ENCODE measurements at regions not wholly inside any gene's neighbourhood (a gene's known extent, or its start where the extent isn't known, plus 50 kb on each side); places are given as distances from the start of the nearest gene placed in this dataset.

DNA sequence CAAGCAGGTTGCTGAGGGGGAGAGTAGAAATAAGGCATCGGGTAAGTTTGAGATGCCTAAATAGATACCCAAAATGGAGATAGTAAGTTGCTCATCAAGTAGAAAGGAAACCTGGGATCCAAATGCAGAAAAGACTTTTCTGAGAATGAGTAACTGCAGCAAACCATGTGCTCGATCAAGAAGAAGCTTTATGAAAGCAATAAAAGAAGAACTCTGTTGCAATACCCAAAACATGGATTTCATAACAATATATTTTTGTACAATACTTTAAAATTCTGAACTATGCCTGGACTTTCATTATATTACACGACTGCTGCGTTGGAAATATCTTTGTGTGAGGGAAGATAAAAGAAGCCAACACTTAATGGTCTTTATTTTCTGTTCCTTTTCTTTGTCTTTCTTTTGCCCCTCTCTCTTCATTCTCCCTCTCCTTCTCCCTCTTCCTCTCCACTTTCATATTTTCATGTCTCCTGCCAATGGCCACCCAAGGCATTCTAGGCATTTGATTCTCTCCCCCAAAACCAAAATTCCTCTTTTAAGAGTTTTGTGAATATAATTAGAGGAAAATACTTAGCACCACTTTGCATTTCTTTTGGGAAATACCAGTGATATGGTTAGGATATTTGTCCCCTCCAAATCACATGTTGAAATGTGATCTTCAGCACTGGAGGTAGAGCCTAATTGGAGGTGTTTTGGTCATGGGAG lies 257.6 kb downstream of the MREG start:
- no peak for DNase-seq (ENCODE audit: low read depth in 1 of 2, low spot score in 2 of 2)
- H3K4me1 ChIP-seq (replicated peaks) = peaks cover 19% of the 10 kb centered on the region
- H3K36me3 ChIP-seq = no peaks in the 10 kb centered on the region
- H3K27ac ChIP-seq = no peak overlapping the region
- no peak overlapping the region for H3K4me3 ChIP-seq
- H3K27me3 ChIP-seq (replicated peaks) = no peaks in the 10 kb centered on the region
- H3K9me3 ChIP-seq (replicated peaks) = no peaks in the 10 kb centered on the region

DNA sequence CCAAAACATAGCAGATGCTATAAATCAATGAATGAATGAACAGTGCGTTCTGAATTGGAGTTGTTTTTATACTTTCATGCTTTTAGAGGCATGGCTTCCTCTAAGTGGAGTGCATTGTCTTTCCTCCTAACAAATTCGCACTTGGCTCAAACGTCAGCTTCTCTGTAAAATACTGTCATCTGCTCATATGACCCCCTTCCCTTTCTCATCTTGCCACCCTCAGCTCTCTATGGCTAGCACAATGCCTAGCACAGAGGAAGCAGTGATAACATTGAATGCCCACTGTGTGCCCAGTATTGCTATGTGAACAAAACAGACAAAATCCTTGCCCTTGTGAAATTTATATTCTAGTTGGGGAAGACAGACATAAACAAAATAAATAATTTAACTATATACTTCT lies 258.8 kb downstream of the MREG start:
- Histone ChIP-seq H3K9me3 (replicated peaks) (no peaks in the 10 kb centered on the region), H3K4me1 (replicated peaks) (peaks cover 25% of the 10 kb centered on the region), H3K27me3 (replicated peaks) (no peaks in the 10 kb centered on the region), H3K36me3 (no peaks in the 10 kb centered on the region), H3K27ac (no peak overlapping the region), H3K4me3 (no peak overlapping the region)
- DNase-seq (ENCODE audit: low read depth in 1 of 2, low spot score in 2 of 2) = no peak

DNA sequence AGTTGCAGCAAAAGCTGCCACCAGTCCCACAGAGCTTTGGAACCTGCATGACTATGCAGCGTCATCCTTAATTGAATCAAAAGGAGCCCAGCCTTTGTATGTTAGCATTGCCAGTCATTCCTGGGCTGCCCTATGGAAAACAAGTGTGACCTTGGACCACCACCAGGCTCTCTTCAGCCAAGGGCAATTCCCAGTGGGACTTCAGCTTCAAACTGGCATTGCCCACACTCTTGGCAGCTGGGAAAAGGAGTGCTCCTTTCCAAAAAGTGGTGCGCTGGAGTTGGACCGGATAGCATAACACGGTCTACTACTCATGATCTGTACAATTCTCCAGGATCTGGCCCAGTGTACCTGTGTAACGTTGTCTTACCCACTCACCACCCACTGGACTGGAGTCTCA lies 259.5 kb downstream of the MREG start:
- no peaks in the 10 kb centered on the region for H3K27me3 ChIP-seq (replicated peaks)
- no peak overlapping the region for H3K27ac ChIP-seq
- no peaks in the 10 kb centered on the region for H3K36me3 ChIP-seq
- peaks cover 25% of the 10 kb centered on the region for H3K4me1 ChIP-seq (replicated peaks)
- no peaks in the 10 kb centered on the region for H3K9me3 ChIP-seq (replicated peaks)
- DNase-seq (ENCODE audit: low read depth in 1 of 2, low spot score in 2 of 2) = no peak
- no peak overlapping the region for H3K4me3 ChIP-seq

DNA sequence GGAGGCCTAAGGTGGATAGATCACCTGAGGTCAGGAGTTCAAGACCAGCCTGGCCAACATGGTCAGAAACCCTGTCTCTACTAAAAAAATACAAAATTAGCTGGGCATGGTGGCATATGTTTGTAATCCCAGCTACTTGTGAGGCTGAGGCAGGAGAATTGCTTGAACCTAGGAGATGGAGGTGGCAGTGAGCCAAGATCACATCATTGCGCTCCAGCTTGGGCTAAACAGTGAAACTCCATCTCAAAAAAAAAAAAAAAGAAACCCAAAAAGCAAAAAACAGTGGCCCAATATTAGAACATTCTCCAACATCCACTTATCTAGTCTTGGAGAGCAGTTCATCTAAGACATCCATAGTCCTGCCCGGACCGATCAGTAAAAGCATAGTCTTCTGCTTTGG lies 260.4 kb downstream of the MREG start:
- no peaks in the 10 kb centered on the region for H3K9me3 ChIP-seq (replicated peaks)
- no peak overlapping the region for H3K4me3 ChIP-seq
- H3K36me3 ChIP-seq = no peaks in the 10 kb centered on the region
- no peaks in the 10 kb centered on the region for H3K27me3 ChIP-seq (replicated peaks)
- DNase-seq (ENCODE audit: low read depth in 1 of 2, low spot score in 2 of 2) = no peak
- no peak overlapping the region for H3K27ac ChIP-seq
- peaks cover 20% of the 10 kb centered on the region for H3K4me1 ChIP-seq (replicated peaks)

DNA sequence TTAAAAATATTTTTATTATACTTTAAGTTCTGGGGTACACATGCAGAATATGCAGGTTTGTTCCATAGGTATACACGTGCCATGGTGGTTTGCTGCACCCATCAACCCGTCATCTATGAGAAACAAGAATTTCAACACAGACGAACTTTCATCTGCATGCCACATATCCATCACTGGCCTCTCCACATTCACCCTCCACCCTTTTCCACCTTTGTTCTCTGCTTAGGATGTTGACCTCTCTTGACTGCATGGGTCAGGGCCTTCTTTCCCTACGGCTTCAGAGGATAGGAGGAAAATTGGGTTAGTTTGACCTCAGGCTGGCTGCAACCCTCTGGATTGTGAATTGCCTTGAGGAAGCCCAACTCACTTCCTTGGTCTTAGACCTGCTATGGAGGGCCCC lies 260.9 kb downstream of the MREG start:
- DNase-seq (ENCODE audit: low read depth in 1 of 2, low spot score in 2 of 2) = no peak
- H3K27ac ChIP-seq = no peak overlapping the region
- H3K4me3 ChIP-seq = no peak overlapping the region
- H3K36me3 ChIP-seq = no peaks in the 10 kb centered on the region
- H3K9me3 ChIP-seq (replicated peaks) = no peaks in the 10 kb centered on the region
- no peaks in the 10 kb centered on the region for H3K27me3 ChIP-seq (replicated peaks)
- peaks cover 21% of the 10 kb centered on the region for H3K4me1 ChIP-seq (replicated peaks)

GRCh38 chr2:215751911-215752272 lies 261.5 kb downstream of the MREG start:
- no peaks in the 10 kb centered on the region for H3K27me3 ChIP-seq (replicated peaks)
- H3K27ac ChIP-seq = peak overlapping the region; percentile 43
- H3K4me1 ChIP-seq (replicated peaks) = peaks cover 26% of the 10 kb centered on the region
- no peak overlapping the region for H3K4me3 ChIP-seq
- no peaks in the 10 kb centered on the region for H3K9me3 ChIP-seq (replicated peaks)
- H3K36me3 ChIP-seq = no peaks in the 10 kb centered on the region
- DNase-seq (ENCODE audit: low read depth in 1 of 2, low spot score in 2 of 2) = no peak

DNA sequence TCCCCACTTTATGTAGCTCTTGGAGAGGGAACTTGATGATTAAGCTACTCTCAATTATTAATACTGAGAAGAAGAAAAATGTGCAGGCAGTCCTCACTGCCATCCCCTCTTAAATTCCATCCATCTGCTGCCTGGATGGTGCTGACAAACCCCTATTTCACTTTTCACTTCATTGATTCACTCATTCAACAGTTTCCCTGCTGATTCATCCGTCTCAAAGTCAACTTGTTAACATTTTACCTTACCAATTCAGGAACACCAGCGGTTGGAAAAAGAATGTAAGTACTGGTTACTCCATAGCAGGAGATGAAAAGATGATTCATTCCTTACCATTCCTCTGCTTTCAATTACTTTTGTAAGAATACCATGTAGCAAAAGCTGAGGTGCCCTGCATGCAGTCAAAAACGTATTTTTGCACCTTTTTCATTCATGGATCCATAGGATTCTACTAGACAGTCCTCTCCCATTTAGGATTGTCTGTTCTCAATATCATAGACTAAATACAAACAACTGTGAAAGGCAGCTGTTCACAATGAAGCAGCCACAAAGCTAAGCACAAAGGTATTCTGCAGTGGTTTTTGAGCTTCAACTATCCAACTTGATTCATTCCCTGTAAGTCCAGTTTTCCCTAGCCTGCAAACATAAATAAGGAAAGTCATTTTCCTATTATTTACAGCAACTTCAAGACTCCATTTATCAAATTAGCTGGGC lies 262.0 kb downstream of the MREG start:
- peak in 1 of 2 experiments; percentile 74 for DNase-seq (ENCODE audit: low read depth in 1 of 2, low spot score in 2 of 2)
- no peaks in the 10 kb centered on the region for H3K9me3 ChIP-seq (replicated peaks)
- H3K27me3 ChIP-seq (replicated peaks) = no peaks in the 10 kb centered on the region
- peaks cover 26% of the 10 kb centered on the region for H3K4me1 ChIP-seq (replicated peaks)
- H3K27ac ChIP-seq = peak overlapping the region; percentile 43
- no peaks in the 10 kb centered on the region for H3K36me3 ChIP-seq
- H3K4me3 ChIP-seq = no peak overlapping the region

DNA sequence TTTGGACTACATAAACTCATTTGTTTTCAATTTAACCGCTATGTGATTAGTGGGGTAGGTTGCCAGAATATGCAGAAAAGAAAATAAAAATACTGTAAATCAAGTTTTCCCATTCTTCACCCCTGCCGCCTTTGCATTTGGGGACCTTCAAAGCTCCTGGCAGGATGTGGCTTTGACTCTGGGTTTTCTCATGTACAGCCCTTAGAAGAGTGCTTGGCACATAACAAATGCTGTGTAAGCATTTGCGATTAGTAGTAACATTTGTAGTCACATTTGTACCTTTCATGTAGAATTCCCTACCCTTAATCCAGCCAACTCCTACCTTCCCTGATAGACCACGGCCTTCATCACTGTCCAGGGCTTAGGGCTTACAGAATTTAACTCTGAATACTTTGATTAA lies 262.6 kb downstream of the MREG start:
- DNase-seq (ENCODE audit: low read depth in 1 of 2, low spot score in 2 of 2) = no peak

DNA sequence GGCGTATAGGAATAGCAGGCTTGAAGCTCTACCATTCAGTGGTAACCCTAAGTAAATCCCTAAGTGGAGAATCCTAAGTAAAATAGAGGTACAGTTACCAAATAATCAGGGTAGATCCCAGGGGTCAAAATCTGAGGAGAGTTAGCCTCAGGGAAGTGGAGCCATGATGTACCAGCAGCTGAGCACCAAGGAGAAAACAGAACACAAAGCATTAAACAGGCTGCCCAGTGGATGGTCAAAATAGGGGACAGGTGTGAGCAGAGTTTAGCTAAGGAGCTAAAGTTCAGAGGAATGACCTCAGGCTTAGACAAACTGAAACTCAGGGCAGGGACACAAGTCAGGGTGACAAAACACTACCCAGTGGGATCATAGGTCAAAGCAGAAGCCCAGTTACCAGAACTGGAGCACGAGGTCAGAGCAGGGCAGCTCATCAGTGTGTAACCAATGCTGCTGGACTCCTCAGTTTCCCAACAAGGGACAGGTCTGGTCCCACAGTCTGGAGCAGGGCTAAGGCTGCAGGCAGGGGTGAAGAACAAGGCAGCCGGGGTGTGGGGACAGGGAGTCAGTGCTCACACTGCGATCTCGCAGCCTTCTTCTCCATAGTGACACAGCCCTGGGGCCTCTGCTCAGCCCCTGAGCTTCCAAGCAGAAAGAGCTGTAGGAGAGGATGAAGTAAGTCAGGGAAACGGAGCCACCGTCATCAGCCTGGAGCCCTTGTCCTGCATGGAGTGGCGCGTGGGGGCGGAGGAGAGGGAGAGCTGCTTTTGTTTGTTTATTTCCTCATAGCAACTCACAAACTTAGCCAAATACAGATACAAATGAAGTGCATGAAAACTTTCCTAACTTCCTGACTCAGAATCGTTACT lies 264.0 kb downstream of the MREG start:
- Histone ChIP-seq H3K27ac (no peak overlapping the region), H3K36me3 (no peaks in the 10 kb centered on the region)
- DNase-seq (ENCODE audit: low read depth in 1 of 2, low spot score in 2 of 2) = no peak

More for the DNA sequence above, 262.6 kb downstream of the MREG start:
- H3K27ac ChIP-seq = peak overlapping the region; percentile 43
- no peak overlapping the region for H3K4me3 ChIP-seq
- H3K9me3 ChIP-seq (replicated peaks) = no peaks in the 10 kb centered on the region
- no peaks in the 10 kb centered on the region for H3K36me3 ChIP-seq
- H3K27me3 ChIP-seq (replicated peaks) = no peaks in the 10 kb centered on the region
- H3K4me1 ChIP-seq (replicated peaks) = peaks cover 26% of the 10 kb centered on the region

GRCh38 chr2:215748446-215748845 lies 264.9 kb downstream of the MREG start:
- H3K27ac ChIP-seq = no peak overlapping the region
- H3K4me1 ChIP-seq (replicated peaks) = peaks cover 26% of the 10 kb centered on the region
- H3K4me3 ChIP-seq = no peak overlapping the region
- no peaks in the 10 kb centered on the region for H3K27me3 ChIP-seq (replicated peaks)
- no peaks in the 10 kb centered on the region for H3K36me3 ChIP-seq
- DNase-seq (ENCODE audit: low read depth in 1 of 2, low spot score in 2 of 2) = no peak
- H3K9me3 ChIP-seq (replicated peaks) = no peaks in the 10 kb centered on the region

More for the DNA sequence above, 264.0 kb downstream of the MREG start:
- no peak overlapping the region for H3K4me3 ChIP-seq
- no peaks in the 10 kb centered on the region for H3K27me3 ChIP-seq (replicated peaks)
- H3K9me3 ChIP-seq (replicated peaks) = no peaks in the 10 kb centered on the region
- H3K4me1 ChIP-seq (replicated peaks) = peaks cover 26% of the 10 kb centered on the region

- Histone ChIP-seq H3K9me3 (replicated peaks) (no peaks in the 10 kb centered on the region), H3K36me3 (no peaks in the 10 kb centered on the region), H3K4me3 (no peak overlapping the region), H3K4me1 (replicated peaks) (peaks cover 25% of the 10 kb centered on the region), H3K27ac (no peak overlapping the region), H3K27me3 (replicated peaks) (no peaks in the 10 kb centered on the region)
- DNase-seq (ENCODE audit: low read depth in 1 of 2, low spot score in 2 of 2) = no peak
Measured at GRCh38 chr2:215746887-215747615, 266.3 kb downstream of the MREG start.

DNA sequence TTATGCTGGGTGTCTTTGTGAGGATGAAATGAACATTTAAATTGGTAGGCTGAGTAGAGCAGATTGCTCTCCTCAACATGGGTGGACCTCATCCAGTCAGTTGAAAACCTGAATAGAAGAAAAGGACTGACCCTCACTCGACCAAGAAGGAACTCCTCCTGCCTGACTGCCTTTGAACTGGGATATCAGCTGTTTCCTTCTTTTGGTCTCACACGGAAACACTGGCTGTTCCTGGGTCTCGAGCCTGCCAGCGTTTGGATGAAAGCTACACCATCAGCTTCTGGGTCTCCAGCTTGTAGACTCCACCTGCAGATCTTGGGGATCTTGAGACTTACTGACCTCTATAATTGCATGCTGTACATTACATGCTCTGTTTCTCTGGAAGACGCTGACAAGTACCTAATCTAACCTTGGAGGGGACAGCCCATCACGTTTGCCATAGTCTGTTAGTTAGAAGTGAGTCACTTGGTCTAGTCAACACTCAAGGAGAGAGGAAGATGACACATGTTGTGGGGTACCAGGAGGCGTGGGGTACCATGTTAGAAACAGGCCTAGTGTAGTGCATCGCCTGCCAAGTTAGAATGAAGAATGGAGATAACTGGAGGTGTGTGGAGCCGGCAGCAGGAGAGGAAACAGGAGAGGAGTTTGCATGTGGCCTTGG lies 267.0 kb downstream of the MREG start:
- Histone ChIP-seq H3K36me3 (no peaks in the 10 kb centered on the region), H3K4me1 (replicated peaks) (peaks cover 18% of the 10 kb centered on the region), H3K9me3 (replicated peaks) (no peaks in the 10 kb centered on the region), H3K27ac (no peak overlapping the region), H3K4me3 (no peak overlapping the region), H3K27me3 (replicated peaks) (no peaks in the 10 kb centered on the region)
- DNase-seq (ENCODE audit: low read depth in 1 of 2, low spot score in 2 of 2) = no peak

- no peak for DNase-seq (ENCODE audit: low read depth in 1 of 2, low spot score in 2 of 2)
- Histone ChIP-seq H3K36me3 (no peaks in the 10 kb centered on the region), H3K27me3 (replicated peaks) (no peaks in the 10 kb centered on the region), H3K4me3 (no peak overlapping the region), H3K27ac (no peak overlapping the region), H3K4me1 (replicated peaks) (peaks cover 11% of the 10 kb centered on the region), H3K9me3 (replicated peaks) (no peaks in the 10 kb centered on the region)
Measured at GRCh38 chr2:215745331-215745730, 268.0 kb downstream of the MREG start.

All from SJSA1 (cell line).